ENCODE measurements at regions not wholly inside any gene's neighbourhood (a gene's known extent, or its start where the extent isn't known, plus 50 kb on each side); places are given as distances from the start of the nearest gene placed in this dataset.

DNA sequence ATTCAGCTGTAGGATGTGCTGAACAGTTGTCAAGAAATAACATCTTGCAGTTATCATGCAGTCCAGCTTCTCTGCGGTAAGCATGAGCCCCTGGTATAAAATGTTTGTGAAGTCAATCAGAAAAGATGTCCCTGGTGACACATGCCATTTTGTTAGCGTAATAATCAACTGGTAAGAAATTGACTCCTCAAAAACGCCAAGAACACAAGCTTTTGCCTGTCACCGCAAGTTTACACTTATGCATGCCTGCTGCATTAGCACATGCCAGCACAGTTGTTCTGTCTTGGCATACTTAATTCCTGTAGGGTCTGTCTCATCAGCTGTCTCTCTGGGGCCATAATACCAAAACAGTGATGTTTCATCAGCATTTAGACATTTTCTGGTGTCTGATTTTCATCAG, 524.8 kb upstream of the DSEL start:
- Histone ChIP-seq H3K27ac (no peak overlapping the region), H2AFZ (no peak overlapping the region), H3K4me2 (ENCODE audit: unreplicated experiment) (no peak overlapping the region), H3K9me2 (ENCODE audit: insufficient read depth) (no peaks in the 10 kb centered on the region), H3F3A (ENCODE audit: insufficient read depth) (no peaks in the 10 kb centered on the region), H3K9me3 (ENCODE audit: low read depth) (no peaks in the 10 kb centered on the region), H4K20me1 (ENCODE audit: insufficient read depth) (no peaks in the 10 kb centered on the region), H3K79me2 (ENCODE audit: insufficient read depth) (no peaks in the 10 kb centered on the region), H3K9ac (no peak overlapping the region), H3K36me3 (ENCODE audit: low read depth) (no peaks in the 10 kb centered on the region), H3K4me1 (ENCODE audit: insufficient read depth) (no peaks in the 10 kb centered on the region), H3K27me3 (replicated peaks; ENCODE audit: insufficient read depth) (no peaks in the 10 kb centered on the region), H3K4me3 (no peak overlapping the region)
- no peak for TF ChIP-seq EZH2phosphoT487 (IDR thresholded peaks at IDR 0.05; ENCODE audit: insufficient read depth, low read depth)
- TF ChIP-seq EZH2 (IDR thresholded peaks at IDR 0.05; ENCODE audit: insufficient read depth, poor library complexity, severe bottlenecking), result no peak
- DNase-seq, result no peak
- in situ Hi-C loops (cut with MboI), result no loop called here
- 58 to 67% methylated on average over 4 of the region's 4 CpGs for WGBS, 2 experiments (ENCODE audit: low coverage in 1 of 2, low lambda C conversion rate in 2 of 2, missing lambda C conversion rate in 2 of 2)

DNA sequence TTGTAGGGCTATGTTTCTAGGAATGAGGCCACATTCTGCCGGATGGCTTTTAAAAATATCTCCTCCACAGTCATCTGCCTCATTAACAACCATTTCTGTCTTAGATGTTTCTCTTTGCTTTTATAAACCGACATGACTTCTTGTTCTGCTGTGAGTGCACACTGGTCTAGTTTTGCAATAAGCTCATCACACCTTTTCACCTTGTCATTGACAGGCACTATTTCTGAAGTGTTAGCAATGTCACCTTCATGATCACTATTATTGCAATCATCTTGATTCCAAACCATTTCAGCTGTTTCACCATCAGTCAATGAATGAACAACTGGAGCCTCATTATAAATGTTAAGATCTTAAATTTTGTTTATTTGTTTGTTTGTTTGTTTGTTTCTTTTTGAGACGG, 523.7 kb upstream of the DSEL start:
- H3K27ac ChIP-seq, result no peak overlapping the region
- H4K20me1 ChIP-seq (ENCODE audit: insufficient read depth), result no peaks in the 10 kb centered on the region
- no peak overlapping the region for H3K9ac ChIP-seq
- TF ChIP-seq EZH2phosphoT487 (IDR thresholded peaks at IDR 0.05; ENCODE audit: insufficient read depth, low read depth), result no peak
- TF ChIP-seq EZH2 (IDR thresholded peaks at IDR 0.05; ENCODE audit: insufficient read depth, poor library complexity, severe bottlenecking), result no peak
- DNase-seq, result no peak
- H3K4me3 ChIP-seq, result no peak overlapping the region
- H3F3A ChIP-seq (ENCODE audit: insufficient read depth), result no peaks in the 10 kb centered on the region
- no peaks in the 10 kb centered on the region for H3K36me3 ChIP-seq (ENCODE audit: low read depth)
- H3K4me2 ChIP-seq (ENCODE audit: unreplicated experiment), result no peak overlapping the region
- no peaks in the 10 kb centered on the region for H3K9me3 ChIP-seq (ENCODE audit: low read depth)
- in situ Hi-C loops (cut with MboI), result no loop called here
- no peaks in the 10 kb centered on the region for H3K27me3 ChIP-seq (replicated peaks; ENCODE audit: insufficient read depth)
- no peaks in the 10 kb centered on the region for H3K79me2 ChIP-seq (ENCODE audit: insufficient read depth)
- 60 to 61% methylated on average over 3 of the region's 3 CpGs for WGBS, 2 experiments (ENCODE audit: low coverage in 1 of 2, low lambda C conversion rate in 2 of 2, missing lambda C conversion rate in 2 of 2)
- H3K9me2 ChIP-seq (ENCODE audit: insufficient read depth), result no peaks in the 10 kb centered on the region
- H3K4me1 ChIP-seq (ENCODE audit: insufficient read depth), result no peaks in the 10 kb centered on the region
- no peak overlapping the region for H2AFZ ChIP-seq

DNA sequence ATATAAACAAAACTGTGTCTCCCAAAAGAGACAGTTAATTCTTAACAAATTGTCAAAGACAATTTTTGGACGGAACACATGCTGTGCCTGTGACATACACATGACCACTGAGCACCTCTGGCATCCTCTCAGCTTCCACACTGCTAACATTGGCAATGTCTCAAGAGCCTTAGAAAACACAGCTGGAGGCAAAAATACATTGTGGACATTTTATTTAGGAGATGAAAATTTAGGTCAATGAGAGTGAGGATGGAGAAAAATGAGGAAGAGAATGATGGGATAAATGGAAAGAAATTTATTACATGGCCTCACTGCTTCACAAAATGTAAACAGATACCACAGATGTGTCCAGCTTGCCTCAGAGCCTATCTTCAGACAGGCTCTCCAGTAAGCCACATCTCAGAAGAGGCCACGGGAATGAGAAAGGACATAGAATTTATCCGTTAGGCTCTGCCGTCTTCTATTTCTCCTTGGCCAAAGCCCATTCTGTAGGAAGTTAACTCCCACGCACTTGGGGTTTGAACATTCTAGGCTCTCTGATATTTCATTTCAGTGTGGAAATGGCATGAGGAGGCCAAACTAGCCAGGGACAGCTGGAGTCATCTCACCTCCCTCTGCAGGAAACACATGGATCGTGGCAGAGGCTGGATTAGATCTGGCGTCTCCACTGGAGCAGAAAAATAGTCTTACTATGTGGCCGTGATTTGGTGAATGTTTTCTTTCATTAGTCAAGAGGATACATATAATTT, 519.4 kb upstream of the DSEL start:
- in situ Hi-C loops (cut with MboI), result no loop called here
- Histone ChIP-seq H3K4me1 (ENCODE audit: insufficient read depth) (peaks cover 19% of the 10 kb centered on the region), H3K4me2 (ENCODE audit: unreplicated experiment) (no peak overlapping the region), H3K27ac (no peak overlapping the region), H3K9me3 (ENCODE audit: low read depth) (no peaks in the 10 kb centered on the region), H3K36me3 (ENCODE audit: low read depth) (no peaks in the 10 kb centered on the region), H3K9ac (no peak overlapping the region), H2AFZ (no peak overlapping the region), H3K79me2 (ENCODE audit: insufficient read depth) (no peaks in the 10 kb centered on the region), H3F3A (ENCODE audit: insufficient read depth) (0 out of 2 replicates have a peak, but pooled peaks cover 8% of the 10 kb centered on the region), H3K4me3 (no peak overlapping the region), H3K27me3 (replicated peaks; ENCODE audit: insufficient read depth) (no peaks in the 10 kb centered on the region), H4K20me1 (ENCODE audit: insufficient read depth) (no peaks in the 10 kb centered on the region), H3K9me2 (ENCODE audit: insufficient read depth) (no peaks in the 10 kb centered on the region)
- TF ChIP-seq EZH2phosphoT487 (IDR thresholded peaks at IDR 0.05; ENCODE audit: insufficient read depth, low read depth) (no peak), EZH2 (IDR thresholded peaks at IDR 0.05; ENCODE audit: insufficient read depth, poor library complexity, severe bottlenecking) (no peak)
- 68 to 76% methylated on average over 8 of the region's 8 CpGs for WGBS, 2 experiments (ENCODE audit: low coverage in 1 of 2, low lambda C conversion rate in 2 of 2, missing lambda C conversion rate in 2 of 2)
- DNase-seq, result peak; percentile 9

DNA sequence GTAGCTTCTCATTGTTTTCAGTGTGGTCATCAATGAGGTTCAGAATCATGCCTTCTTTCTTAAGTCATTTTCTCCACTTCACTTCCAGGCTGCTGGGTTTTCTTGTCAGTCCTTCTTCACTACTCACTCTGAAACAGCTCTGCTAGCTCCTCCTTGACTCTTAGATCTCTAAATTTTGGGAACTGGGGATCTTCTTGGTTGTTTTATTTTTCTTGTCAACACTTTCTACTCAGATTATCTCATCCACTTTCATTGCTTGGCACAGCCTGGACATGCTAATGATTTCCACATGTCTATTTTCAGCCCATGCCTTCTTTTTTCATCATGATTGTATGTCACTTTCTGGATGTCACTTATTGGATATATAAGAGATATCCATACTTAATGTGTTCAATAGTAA, 517.8 kb upstream of the DSEL start:
- peak overlapping the region; percentile 22 for H3K4me2 ChIP-seq (ENCODE audit: unreplicated experiment)
- peaks cover 19% of the 10 kb centered on the region for H3K4me1 ChIP-seq (ENCODE audit: insufficient read depth)
- no peaks in the 10 kb centered on the region for H4K20me1 ChIP-seq (ENCODE audit: insufficient read depth)
- no peaks in the 10 kb centered on the region for H3K9me2 ChIP-seq (ENCODE audit: insufficient read depth)
- H3F3A ChIP-seq (ENCODE audit: insufficient read depth), result 0 out of 2 replicates have a peak, but pooled peaks cover 8% of the 10 kb centered on the region
- TF ChIP-seq EZH2 (IDR thresholded peaks at IDR 0.05; ENCODE audit: insufficient read depth, poor library complexity, severe bottlenecking) (no peak), EZH2phosphoT487 (IDR thresholded peaks at IDR 0.05; ENCODE audit: insufficient read depth, low read depth) (no peak)
- no peaks in the 10 kb centered on the region for H3K27me3 ChIP-seq (replicated peaks; ENCODE audit: insufficient read depth)
- no peaks in the 10 kb centered on the region for H3K36me3 ChIP-seq (ENCODE audit: low read depth)
- no peaks in the 10 kb centered on the region for H3K9me3 ChIP-seq (ENCODE audit: low read depth)
- H3K4me3 ChIP-seq, result no peak overlapping the region
- no peak overlapping the region for H3K27ac ChIP-seq
- H2AFZ ChIP-seq, result peak overlapping the region; percentile 53
- no peaks in the 10 kb centered on the region for H3K79me2 ChIP-seq (ENCODE audit: insufficient read depth)
- peak; percentile 59 for DNase-seq
- no peak overlapping the region for H3K9ac ChIP-seq
- in situ Hi-C loops (cut with MboI), result no loop called here

Data from GM23248 (cell line).